ENCODE measurements at regions not wholly inside any gene's neighbourhood (a gene's known extent, or its start where the extent isn't known, plus 50 kb on each side); places are given as distances from the start of the nearest gene placed in this dataset.

- TF ChIP-seq POLR2AphosphoS5 (IDR thresholded peaks at IDR 0.05; ENCODE audit: insufficient read depth, low read depth, low read length) (no peak), CTCF (IDR thresholded peaks at IDR 0.05; ENCODE audit: extremely low read depth in 1 of 2, insufficient read depth in 1 of 2, low read depth in 1 of 2, low read length in 2 of 2) (no peak), POLR2A (IDR thresholded peaks at IDR 0.05; ENCODE audit: low read depth, low read length) (no peak), MAX (IDR thresholded peaks at IDR 0.05; ENCODE audit: insufficient read depth, insufficient read length) (no peak), EZH2 (IDR thresholded peaks at IDR 0.05; ENCODE audit: borderline replicate concordance, low read depth, low read length, severe bottlenecking) (no peak), JUN (IDR thresholded peaks at IDR 0.05; ENCODE audit: borderline replicate concordance, insufficient read depth, insufficient read length, low read depth) (no peak), GATA2 (IDR thresholded peaks at IDR 0.05; ENCODE audit: insufficient read depth, insufficient read length, low read depth, low read length) (no peak), MYC (IDR thresholded peaks at IDR 0.05; ENCODE audit: low read depth, low read length) (no peak)
These were observed 103.2 kb upstream of the PARP11 start for GRCh38 chr12:3976351-3976938.

Data from endothelial cell of umbilical vein (primary cell).